ENCODE measurements at regions not wholly inside any gene's neighbourhood (a gene's known extent, or its start where the extent isn't known, plus 50 kb on each side); places are given as distances from the start of the nearest gene placed in this dataset.

GRCh38 chr1:165040641-165041040 lies 315.9 kb downstream of the LMX1A start:
- no TSS peak for BruUV-seq (replicated peaks)
- intact Hi-C loops (cut with micrococcal nuclease) (no loop called here), dilution Hi-C loops (cut with MboI; ENCODE audit: extremely low pct_ligation_motif_present, low sequenced_read_pairs) (no loop called here)

More at GRCh38 chr1:165040641-165041040, 315.9 kb downstream of the LMX1A start:
- H3K9ac ChIP-seq (replicated peaks; ENCODE audit: extremely low read depth, insufficient read depth, low read length) = no peak overlapping the region
- H4K20me1 ChIP-seq (replicated peaks; ENCODE audit: control insufficient read depth, extremely low read depth, insufficient read depth, low read length) = no peaks in the 10 kb centered on the region
- H3K36me3 ChIP-seq (ENCODE audit: control insufficient read depth in 2 of 2, extremely low read depth in 1 of 2, insufficient read depth in 2 of 2, low read length in 2 of 2) = no peaks in the 10 kb centered on the region
- H3K27me3 ChIP-seq (ENCODE audit: control insufficient read depth in 2 of 2, insufficient read depth in 2 of 2, low read length in 2 of 2) = no peaks in the 10 kb centered on the region
- no peaks in the 10 kb centered on the region for H3K79me2 ChIP-seq (ENCODE audit: control insufficient read depth, insufficient read depth, low read length)
- H3K27ac ChIP-seq (ENCODE audit: insufficient read depth, low read depth, low read length) = no peak overlapping the region
- H3K9me3 ChIP-seq (replicated peaks; ENCODE audit: control insufficient read depth, insufficient read depth, low read length) = no peaks in the 10 kb centered on the region
- no peak overlapping the region for H2AFZ ChIP-seq (ENCODE audit: low read depth, low read length)
- CTCF ChIA-PET = no interaction called here
- no peak overlapping the region for H3K4me2 ChIP-seq (ENCODE audit: insufficient read depth, low read length)
- H3K9me1 ChIP-seq (replicated peaks; ENCODE audit: control insufficient read depth, extremely low read depth, insufficient read depth, low read length) = no peaks in the 10 kb centered on the region
- H3K4me3 ChIP-seq (replicated peaks in 1 of 3; ENCODE audit: insufficient read depth in 1 of 3, low read depth in 1 of 3, low read length in 3 of 3) = no peak overlapping the region
- DNase-seq (ENCODE audit: low read depth, low spot score) (no peak), FAIRE-seq (no peak)
- no peaks in the 10 kb centered on the region for H3K4me1 ChIP-seq (ENCODE audit: control insufficient read depth, extremely low read depth, insufficient read depth, low read length)
- POLR2A ChIA-PET = no interaction called here
- no peak for TF ChIP-seq FOS (IDR thresholded peaks at IDR 0.05; ENCODE audit: borderline replicate concordance, insufficient read depth, low read length)
- TF ChIP-seq POLR2AphosphoS5 (IDR thresholded peaks at IDR 0.05; ENCODE audit: insufficient read depth, low read depth, low read length) = no peak
- TF ChIP-seq POLR2A (IDR thresholded peaks at IDR 0.05; ENCODE audit: low read depth, low read length) = no peak
- TF ChIP-seq, protein P1, sequence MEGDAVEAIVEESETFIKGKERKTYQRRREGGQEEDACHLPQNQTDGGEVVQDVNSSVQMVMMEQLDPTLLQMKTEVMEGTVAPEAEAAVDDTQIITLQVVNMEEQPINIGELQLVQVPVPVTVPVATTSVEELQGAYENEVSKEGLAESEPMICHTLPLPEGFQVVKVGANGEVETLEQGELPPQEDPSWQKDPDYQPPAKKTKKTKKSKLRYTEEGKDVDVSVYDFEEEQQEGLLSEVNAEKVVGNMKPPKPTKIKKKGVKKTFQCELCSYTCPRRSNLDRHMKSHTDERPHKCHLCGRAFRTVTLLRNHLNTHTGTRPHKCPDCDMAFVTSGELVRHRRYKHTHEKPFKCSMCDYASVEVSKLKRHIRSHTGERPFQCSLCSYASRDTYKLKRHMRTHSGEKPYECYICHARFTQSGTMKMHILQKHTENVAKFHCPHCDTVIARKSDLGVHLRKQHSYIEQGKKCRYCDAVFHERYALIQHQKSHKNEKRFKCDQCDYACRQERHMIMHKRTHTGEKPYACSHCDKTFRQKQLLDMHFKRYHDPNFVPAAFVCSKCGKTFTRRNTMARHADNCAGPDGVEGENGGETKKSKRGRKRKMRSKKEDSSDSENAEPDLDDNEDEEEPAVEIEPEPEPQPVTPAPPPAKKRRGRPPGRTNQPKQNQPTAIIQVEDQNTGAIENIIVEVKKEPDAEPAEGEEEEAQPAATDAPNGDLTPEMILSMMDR (IDR thresholded peaks at IDR 0.05; ENCODE audit: extremely low read depth in 1 of 2, insufficient read depth in 1 of 2, low read depth in 1 of 2, low read length in 2 of 2) = no peak
- TF ChIP-seq, protein P2, sequence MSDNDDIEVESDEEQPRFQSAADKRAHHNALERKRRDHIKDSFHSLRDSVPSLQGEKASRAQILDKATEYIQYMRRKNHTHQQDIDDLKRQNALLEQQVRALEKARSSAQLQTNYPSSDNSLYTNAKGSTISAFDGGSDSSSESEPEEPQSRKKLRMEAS (IDR thresholded peaks at IDR 0.05; ENCODE audit: insufficient read depth, insufficient read length) = no peak
- TF ChIP-seq GATA2 (IDR thresholded peaks at IDR 0.05; ENCODE audit: insufficient read depth, insufficient read length, low read depth, low read length) = no peak
- no peak for TF ChIP-seq EZH2 (IDR thresholded peaks at IDR 0.05; ENCODE audit: borderline replicate concordance, low read depth, low read length, severe bottlenecking)
- no peak for TF ChIP-seq MYC (IDR thresholded peaks at IDR 0.05; ENCODE audit: low read depth, low read length)
- no peak for TF ChIP-seq JUN (IDR thresholded peaks at IDR 0.05; ENCODE audit: borderline replicate concordance, insufficient read depth, insufficient read length, low read depth)

All from endothelial cell of umbilical vein (primary cell).